Epithelial cell of proximal tubule (primary cell): ENCODE measurements at regions not wholly inside any gene's neighbourhood (a gene's known extent, or its start where the extent isn't known, plus 50 kb on each side); places are given as distances from the start of the nearest gene placed in this dataset.

ENCODE experiments used
- DNase-seq: peaks from one replicate; pipeline ENCODE4 v3.0.0-alpha.2; 2011; ENCODE audit warnings: low read depth
- H3K4me3 ChIP-seq: 2 replicates; pipeline ENCODE4 v1.5.1; 2011; ENCODE audit warnings: low read depth, mild to moderate bottlenecking, low read length
- CTCF ChIP-seq: conservative IDR thresholded peaks from 2 replicates; pipeline ENCODE4 v1.5.1; 2012; ENCODE audit warnings: low read depth, mild to moderate bottlenecking, low read length

GRCh38 chr15:95119041-95119610 is 887.8 kb downstream of the MCTP2 start:
- TF ChIP-seq CTCF, result no peak
- no peak for DNase-seq
- H3K4me3 ChIP-seq, result no peak overlapping the region

GRCh38 chr15:95120595-95120994 is 889.2 kb downstream of the MCTP2 start:
- TF ChIP-seq CTCF, result no peak
- DNase-seq, result no peak
- no peak overlapping the region for H3K4me3 ChIP-seq

GRCh38 chr15:95121191-95121590 is 889.8 kb downstream of the MCTP2 start:
- no peak for DNase-seq
- no peak for TF ChIP-seq CTCF
- H3K4me3 ChIP-seq, result no peak overlapping the region

- H3K4me3 ChIP-seq, result no peak overlapping the region
- DNase-seq, result no peak
- TF ChIP-seq CTCF, result no peak
Measured at GRCh38 chr15:95125803-95126202, 894.4 kb downstream of the MCTP2 start.

- no peak overlapping the region for H3K4me3 ChIP-seq
- DNase-seq, result no peak
- TF ChIP-seq CTCF, result no peak
Measured at GRCh38 chr15:95127356-95127755, 896.0 kb downstream of the MCTP2 start.

- no peak for DNase-seq
- TF ChIP-seq CTCF, result no peak
- H3K4me3 ChIP-seq, result no peak overlapping the region
Measured at GRCh38 chr15:95129574-95129973, 898.2 kb downstream of the MCTP2 start.

GRCh38 chr15:95131131-95131556 is 899.8 kb downstream of the MCTP2 start:
- no peak for TF ChIP-seq CTCF
- DNase-seq, result no peak
- no peak overlapping the region for H3K4me3 ChIP-seq
